ENCODE measurements at regions not wholly inside any gene's neighbourhood (a gene's known extent, or its start where the extent isn't known, plus 50 kb on each side); places are given as distances from the start of the nearest gene placed in this dataset.
"Not testable (repeated sequence)": the region's sequence is repeated elsewhere in the genome, so short reads cannot be mapped to it uniquely, and the experiment has no call there.

DNA sequence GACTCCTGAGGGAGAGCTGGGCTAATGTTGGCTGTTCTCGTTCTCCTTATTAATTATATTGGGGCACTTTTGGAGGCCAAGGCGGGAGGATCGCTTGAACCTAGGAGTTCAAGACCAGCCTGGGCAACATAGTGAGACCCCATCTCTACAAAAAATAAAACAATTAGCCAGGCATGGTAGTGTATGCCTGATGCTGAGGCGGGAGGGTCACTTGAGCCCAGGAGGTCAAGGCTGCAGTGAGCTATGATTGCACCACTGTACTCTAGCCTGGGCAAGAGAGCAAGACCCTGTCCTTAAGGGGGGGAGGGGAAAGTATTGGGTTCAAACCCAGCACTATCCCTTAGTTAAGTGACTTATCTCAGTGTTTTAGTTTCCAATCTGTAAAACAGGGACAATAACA, 70.0 kb upstream of the NBPF3 start:
- TF ChIP-seq, protein P1, sequence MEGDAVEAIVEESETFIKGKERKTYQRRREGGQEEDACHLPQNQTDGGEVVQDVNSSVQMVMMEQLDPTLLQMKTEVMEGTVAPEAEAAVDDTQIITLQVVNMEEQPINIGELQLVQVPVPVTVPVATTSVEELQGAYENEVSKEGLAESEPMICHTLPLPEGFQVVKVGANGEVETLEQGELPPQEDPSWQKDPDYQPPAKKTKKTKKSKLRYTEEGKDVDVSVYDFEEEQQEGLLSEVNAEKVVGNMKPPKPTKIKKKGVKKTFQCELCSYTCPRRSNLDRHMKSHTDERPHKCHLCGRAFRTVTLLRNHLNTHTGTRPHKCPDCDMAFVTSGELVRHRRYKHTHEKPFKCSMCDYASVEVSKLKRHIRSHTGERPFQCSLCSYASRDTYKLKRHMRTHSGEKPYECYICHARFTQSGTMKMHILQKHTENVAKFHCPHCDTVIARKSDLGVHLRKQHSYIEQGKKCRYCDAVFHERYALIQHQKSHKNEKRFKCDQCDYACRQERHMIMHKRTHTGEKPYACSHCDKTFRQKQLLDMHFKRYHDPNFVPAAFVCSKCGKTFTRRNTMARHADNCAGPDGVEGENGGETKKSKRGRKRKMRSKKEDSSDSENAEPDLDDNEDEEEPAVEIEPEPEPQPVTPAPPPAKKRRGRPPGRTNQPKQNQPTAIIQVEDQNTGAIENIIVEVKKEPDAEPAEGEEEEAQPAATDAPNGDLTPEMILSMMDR (IDR thresholded peaks at IDR 0.05; ENCODE audit: low read depth, low read length), result no peak
- no peak for DNase-seq (ENCODE audit: extremely low read depth, low read depth)

DNA sequence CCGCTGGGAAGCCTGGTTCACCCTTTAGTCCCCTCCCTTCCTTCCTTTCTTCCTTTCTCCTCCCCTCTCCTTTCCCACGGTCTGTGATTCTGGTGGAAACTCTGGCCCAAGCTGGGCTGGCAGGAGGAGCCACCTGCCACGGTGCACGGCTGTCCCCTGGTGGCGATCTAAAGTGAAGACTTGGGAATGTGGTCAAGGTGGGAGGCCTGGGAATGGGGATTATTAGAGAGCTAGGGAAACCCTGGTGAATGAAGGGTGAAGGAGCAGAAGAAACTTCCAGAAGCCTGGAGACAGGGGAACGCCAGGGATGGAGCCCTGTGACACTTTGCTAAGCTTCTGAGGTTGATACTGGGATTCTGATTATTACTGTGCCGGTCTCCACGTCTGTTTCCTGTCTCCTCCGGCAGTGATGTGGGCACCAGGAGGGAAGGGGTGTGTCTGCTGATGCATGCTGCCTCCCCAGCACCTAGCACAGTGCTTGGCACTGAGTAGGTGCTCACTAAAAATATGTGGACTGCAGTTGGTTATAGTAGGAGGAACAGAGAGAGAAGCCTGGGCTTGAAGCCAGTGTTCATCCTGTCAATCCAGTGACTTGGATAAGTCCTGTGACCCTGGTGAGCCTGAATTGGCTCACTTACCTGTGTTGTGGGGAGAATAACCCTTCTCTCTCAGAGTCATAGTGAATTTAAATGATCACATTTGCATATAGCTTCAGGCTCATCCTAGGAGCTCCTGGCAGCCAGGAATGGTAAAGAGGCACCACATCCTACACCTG, 71.2 kb upstream of the NBPF3 start:
- TF ChIP-seq, protein P1 (IDR thresholded peaks at IDR 0.05; ENCODE audit: low read depth, low read length), result no peak; the same call in none of the 2 replicates
- DNase-seq (ENCODE audit: extremely low read depth, low read depth), result peak; percentile 59

DNA sequence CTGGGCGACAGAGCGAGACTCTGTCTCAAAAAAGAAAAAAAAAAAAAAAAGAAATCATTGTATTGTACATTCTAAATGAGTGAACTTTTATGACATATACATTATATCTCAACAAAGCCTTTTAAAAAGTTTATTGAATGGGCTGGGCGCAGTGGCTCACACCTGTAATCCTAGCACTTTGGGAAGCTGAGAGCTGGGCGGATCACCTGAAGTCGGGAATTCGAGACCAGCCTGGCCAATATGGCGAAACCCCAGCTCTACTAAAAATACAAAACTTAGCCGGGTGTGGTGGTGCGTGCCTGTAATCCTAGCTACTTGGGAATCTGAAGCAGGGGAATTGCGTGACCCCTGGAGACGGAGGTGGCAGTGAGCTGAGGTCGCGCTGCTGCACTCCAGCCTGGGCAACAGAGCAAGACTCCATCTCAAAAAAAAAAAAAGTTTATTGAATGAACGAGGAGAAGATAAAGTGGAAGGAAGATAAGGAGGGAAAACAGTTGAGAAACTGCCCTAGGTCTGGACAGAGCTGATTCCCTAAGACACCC, 71.9 kb upstream of the NBPF3 start:
- not testable (repeated sequence) for DNase-seq (ENCODE audit: extremely low read depth, low read depth)

DNA sequence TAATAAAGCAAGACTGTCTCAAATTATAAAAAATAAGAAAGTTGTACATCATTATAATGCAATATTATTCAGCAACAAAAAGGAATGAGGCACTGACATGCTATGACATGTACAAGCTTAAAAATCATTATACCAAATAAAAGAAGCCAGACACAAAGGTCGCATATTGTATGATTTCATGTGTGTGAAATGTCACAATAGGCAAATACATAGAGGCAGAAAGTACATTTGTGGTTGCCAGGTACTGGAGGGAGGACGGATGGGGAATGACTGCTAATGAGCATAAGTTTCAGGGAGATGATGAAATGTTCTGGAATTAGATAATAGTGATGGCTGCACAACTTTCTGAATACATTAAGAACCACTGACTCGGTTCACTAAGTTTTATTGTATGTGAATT, 73.6 kb upstream of the NBPF3 start:
- TF ChIP-seq, protein P1 (IDR thresholded peaks at IDR 0.05; ENCODE audit: low read depth, low read length), result no peak
- no peak for DNase-seq (ENCODE audit: extremely low read depth, low read depth)

DNA sequence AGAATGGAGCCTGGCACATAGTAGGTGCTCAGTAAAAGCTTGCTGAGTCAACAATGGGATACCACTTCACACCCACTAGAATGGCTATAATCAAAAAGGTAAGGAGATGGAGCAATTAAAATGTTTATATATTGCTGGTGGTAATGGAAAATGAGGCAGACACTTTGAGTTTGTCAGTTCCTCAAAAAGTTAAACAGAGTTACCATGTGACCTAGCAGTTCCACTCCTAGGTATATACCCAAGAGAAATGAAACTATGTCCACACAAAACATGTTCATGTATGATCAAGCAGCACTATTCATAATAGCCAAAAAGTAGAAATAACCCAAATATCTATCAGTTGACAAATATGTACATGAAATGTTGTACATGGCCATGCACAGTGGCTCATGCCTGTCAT, 74.8 kb upstream of the ECE1 start:
- TF ChIP-seq, protein P1 (IDR thresholded peaks at IDR 0.05; ENCODE audit: low read depth, low read length), result no peak
- no peak for DNase-seq (ENCODE audit: extremely low read depth, low read depth)

DNA sequence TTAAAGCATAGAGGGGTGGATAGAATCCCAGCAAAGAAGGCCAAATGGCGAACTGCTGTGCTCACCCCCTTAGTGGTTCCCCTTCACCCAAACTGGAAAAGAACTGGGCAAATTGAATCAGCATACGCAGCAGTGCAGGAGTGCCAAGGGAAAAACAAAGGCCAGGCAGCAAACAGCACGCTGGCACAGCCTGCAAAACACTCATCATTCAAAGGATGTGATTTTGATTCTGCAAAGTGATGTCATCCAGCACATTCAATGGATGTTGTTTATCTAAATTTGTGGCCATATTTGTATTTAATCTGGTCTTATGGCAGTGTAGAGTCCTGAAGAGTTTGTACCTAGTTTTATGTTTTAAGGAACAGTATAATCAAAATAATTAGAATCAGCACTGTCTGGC, 71.8 kb upstream of the ECE1 start:
- TF ChIP-seq, protein P1 (IDR thresholded peaks at IDR 0.05; ENCODE audit: low read depth, low read length), result no peak
- no peak for DNase-seq (ENCODE audit: extremely low read depth, low read depth)

DNA sequence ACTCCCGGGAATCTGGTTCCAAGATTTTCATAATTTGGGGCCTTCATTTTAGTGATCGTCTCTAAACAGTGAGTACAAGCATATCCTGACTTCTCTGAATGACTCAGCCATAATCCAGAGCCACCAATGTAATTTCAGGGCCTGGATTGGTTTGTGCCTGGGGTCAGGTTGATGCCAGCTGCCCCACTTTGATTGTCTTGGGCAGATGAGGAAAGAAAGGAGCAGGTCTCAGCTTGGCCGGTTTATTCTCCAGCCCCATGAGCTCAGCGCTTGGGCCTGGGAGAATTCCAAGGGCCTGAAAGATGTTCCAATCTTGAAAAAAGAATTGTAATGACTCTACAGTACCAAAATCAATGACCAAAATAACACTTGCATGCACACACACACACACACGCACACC, 71.2 kb upstream of the ECE1 start:
- TF ChIP-seq, protein P1 (IDR thresholded peaks at IDR 0.05; ENCODE audit: low read depth, low read length), result no peak
- no peak for DNase-seq (ENCODE audit: extremely low read depth, low read depth)

DNA sequence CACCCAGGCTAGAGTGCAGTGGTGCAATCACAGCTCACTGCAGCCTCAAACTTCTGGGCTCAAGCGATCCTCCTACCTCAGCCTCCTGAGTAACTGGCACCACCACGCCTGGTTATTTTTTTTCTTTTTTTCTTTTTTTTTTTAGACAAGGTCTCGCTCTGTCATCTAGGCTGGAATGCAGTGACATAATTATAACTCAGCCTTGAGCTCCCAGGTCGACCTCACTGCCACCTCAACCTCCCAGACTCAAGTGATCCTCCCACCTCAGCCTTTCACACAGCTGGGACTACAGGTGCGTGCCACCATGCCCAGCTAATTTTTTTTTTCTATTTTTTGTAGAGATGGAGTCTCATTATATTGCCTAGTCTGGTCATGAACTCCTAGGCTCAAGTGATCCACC, 66.9 kb upstream of the ECE1 start:
- TF ChIP-seq, protein P1 (IDR thresholded peaks at IDR 0.05; ENCODE audit: low read depth, low read length), result no peak
- no peak for DNase-seq (ENCODE audit: extremely low read depth, low read depth)

Data from AG09319 (cell line).